HepG2 (cell line): ENCODE measurements at regions not wholly inside any gene's neighbourhood (a gene's known extent, or its start where the extent isn't known, plus 50 kb on each side); places are given as distances from the start of the nearest gene placed in this dataset.

Experiments used
- FOSL1 ChIP-seq: sonication (generic); formaldehyde crosslinking; IDR thresholded peaks from 2 replicates; pipeline ENCODE4 v1.9.0; 2021; ENCODE audit warnings: missing genetic modification reagents, borderline replicate concordance
- NAIF1 ChIP-seq: sonication (generic); formaldehyde crosslinking; IDR thresholded peaks from 2 replicates; pipeline ENCODE4 v1.5.0; 2020; ENCODE audit warnings: mild to moderate bottlenecking, missing genetic modification reagents, borderline replicate concordance
- YY1 ChIP-seq: IDR thresholded peaks from 2 replicates; pipeline ENCODE4 v1.6.1; 2011; ENCODE audit warnings: low read length, low read depth, moderate library complexity, mild to moderate bottlenecking; ENCODE audit not compliant: insufficient read depth, insufficient replicate concordance
- TF ChIP-seq, protein P1 (sequence below): sonication (generic); formaldehyde crosslinking; IDR thresholded peaks from 2 replicates; pipeline ENCODE4 v1.5.0; 2020; ENCODE audit warnings: mild to moderate bottlenecking, missing genetic modification reagents, moderate library complexity
- TF ChIP-seq, protein P2 (sequence below): sonication (generic); formaldehyde crosslinking; IDR thresholded peaks from 2 replicates; pipeline ENCODE4 v1.4.0; 2020; ENCODE audit warnings: missing genetic modification reagents, mild to moderate bottlenecking, borderline replicate concordance
- TF ChIP-seq, protein P3 (sequence below): sonication (generic); formaldehyde crosslinking; IDR thresholded peaks from 2 replicates; pipeline ENCODE4 v1.5.1; 2020; ENCODE audit warnings: missing genetic modification reagents, mild to moderate bottlenecking, borderline replicate concordance
- TF ChIP-seq, protein P4 (sequence below): sonication (generic); formaldehyde crosslinking; IDR thresholded peaks from 2 replicates; pipeline ENCODE4 v1.4.0; 2020; ENCODE audit warnings: missing genetic modification reagents
- TF ChIP-seq, protein P5 (sequence below): sonication (generic); formaldehyde crosslinking; IDR thresholded peaks from 2 replicates; pipeline ENCODE4 v1.5.0; 2020; ENCODE audit warnings: missing genetic modification reagents, mild to moderate bottlenecking, borderline replicate concordance

DNA sequence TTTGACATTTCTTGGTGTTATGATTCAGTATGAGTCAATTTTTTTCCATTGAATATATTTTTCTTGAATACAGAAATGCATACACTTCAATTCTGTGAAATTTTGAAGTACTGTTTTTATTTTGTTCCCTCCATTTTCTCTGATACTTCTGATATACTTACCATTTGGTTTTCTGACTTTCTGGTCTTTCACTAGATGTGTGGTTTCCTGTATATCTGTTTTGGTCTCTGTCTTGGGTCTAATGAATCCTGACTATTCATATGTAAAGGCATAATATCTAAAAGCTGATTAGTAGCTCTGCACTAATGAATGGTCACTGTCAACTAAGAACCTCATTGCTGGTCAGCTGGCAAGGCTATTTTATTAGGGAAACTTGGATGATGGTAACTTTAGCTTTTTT is 345.6 kb downstream of the GRB14 start:
- TF ChIP-seq YY1 (no peak), FOSL1 (CRISPR knock-in tag) (no peak), NAIF1 (CRISPR knock-in tag) (no peak)
- TF ChIP-seq, protein P1, sequence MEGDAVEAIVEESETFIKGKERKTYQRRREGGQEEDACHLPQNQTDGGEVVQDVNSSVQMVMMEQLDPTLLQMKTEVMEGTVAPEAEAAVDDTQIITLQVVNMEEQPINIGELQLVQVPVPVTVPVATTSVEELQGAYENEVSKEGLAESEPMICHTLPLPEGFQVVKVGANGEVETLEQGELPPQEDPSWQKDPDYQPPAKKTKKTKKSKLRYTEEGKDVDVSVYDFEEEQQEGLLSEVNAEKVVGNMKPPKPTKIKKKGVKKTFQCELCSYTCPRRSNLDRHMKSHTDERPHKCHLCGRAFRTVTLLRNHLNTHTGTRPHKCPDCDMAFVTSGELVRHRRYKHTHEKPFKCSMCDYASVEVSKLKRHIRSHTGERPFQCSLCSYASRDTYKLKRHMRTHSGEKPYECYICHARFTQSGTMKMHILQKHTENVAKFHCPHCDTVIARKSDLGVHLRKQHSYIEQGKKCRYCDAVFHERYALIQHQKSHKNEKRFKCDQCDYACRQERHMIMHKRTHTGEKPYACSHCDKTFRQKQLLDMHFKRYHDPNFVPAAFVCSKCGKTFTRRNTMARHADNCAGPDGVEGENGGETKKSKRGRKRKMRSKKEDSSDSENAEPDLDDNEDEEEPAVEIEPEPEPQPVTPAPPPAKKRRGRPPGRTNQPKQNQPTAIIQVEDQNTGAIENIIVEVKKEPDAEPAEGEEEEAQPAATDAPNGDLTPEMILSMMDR (CRISPR knock-in tag), result no peak
- TF ChIP-seq, protein P2, sequence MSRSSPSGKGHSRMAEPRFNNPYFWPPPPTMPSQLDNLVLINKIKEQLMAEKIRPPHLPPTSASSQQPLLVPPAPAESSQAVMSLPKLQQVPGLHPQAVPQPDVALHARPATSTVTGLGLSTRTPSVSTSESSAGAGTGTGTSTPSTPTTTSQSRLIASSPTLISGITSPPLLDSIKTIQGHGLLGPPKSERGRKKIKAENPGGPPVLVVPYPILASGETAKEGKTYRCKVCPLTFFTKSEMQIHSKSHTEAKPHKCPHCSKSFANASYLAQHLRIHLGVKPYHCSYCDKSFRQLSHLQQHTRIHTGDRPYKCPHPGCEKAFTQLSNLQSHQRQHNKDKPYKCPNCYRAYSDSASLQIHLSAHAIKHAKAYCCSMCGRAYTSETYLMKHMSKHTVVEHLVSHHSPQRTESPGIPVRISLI (CRISPR knock-in tag), result no peak
- TF ChIP-seq, protein P3, sequence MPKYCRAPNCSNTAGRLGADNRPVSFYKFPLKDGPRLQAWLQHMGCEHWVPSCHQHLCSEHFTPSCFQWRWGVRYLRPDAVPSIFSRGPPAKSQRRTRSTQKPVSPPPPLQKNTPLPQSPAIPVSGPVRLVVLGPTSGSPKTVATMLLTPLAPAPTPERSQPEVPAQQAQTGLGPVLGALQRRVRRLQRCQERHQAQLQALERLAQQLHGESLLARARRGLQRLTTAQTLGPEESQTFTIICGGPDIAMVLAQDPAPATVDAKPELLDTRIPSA (CRISPR knock-in tag), result no peak
- TF ChIP-seq, protein P4, sequence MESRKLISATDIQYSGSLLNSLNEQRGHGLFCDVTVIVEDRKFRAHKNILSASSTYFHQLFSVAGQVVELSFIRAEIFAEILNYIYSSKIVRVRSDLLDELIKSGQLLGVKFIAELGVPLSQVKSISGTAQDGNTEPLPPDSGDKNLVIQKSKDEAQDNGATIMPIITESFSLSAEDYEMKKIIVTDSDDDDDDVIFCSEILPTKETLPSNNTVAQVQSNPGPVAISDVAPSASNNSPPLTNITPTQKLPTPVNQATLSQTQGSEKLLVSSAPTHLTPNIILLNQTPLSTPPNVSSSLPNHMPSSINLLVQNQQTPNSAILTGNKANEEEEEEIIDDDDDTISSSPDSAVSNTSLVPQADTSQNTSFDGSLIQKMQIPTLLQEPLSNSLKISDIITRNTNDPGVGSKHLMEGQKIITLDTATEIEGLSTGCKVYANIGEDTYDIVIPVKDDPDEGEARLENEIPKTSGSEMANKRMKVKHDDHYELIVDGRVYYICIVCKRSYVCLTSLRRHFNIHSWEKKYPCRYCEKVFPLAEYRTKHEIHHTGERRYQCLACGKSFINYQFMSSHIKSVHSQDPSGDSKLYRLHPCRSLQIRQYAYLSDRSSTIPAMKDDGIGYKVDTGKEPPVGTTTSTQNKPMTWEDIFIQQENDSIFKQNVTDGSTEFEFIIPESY (CRISPR knock-in tag), result no peak
- TF ChIP-seq, protein P5, sequence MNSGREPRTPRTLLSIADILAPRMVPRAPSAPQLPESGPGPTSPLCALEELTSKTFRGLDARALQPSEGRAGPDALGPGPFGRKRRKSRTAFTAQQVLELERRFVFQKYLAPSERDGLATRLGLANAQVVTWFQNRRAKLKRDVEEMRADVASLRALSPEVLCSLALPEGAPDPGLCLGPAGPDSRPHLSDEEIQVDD (CRISPR knock-in tag), result no peak
